Urinary bladder (tissue), 3 donors: ENCODE measurements at regions not wholly inside any gene's neighbourhood (a gene's known extent, or its start where the extent isn't known, plus 50 kb on each side); places are given as distances from the start of the nearest gene placed in this dataset.
"Not testable (repeated sequence)": the region's sequence is repeated elsewhere in the genome, so short reads cannot be mapped to it uniquely, and the experiment has no call there.

Experiments used
- DNase-seq: peaks from one replicate; pipeline ENCODE4 v3.0.0-alpha.2; 2015; ENCODE audit errors: extremely low spot score
- H3K27ac ChIP-seq: one replicate; pipeline ENCODE4 v1.5.1; 2013; ENCODE audit warnings: low read depth, mild to moderate bottlenecking, moderate library complexity
- H3K36me3 ChIP-seq: one replicate; pipeline ENCODE4 v1.6.1; 2013; ENCODE audit warnings: mild to moderate bottlenecking, moderate library complexity; ENCODE audit not compliant: insufficient read depth
- H3K4me1 ChIP-seq: one replicate; pipeline ENCODE4 v1.6.1; 2013; ENCODE audit warnings: mild to moderate bottlenecking, moderate library complexity; ENCODE audit not compliant: insufficient read depth
- H3K4me3 ChIP-seq: one replicate; pipeline ENCODE4 v1.5.1; 2013; ENCODE audit warnings: low read depth, low read length
- WGBS: extraction: QIAGEN DNeasy Blood & Tissue Kit; methylation state at CpG from one replicate; pipeline ENCODE4 v1.1.7; 2013; 5-methylcytosine and 5-hydroxymethylcytosine counted together
- donor health status: healthy with polysubstance abuse.
- donor health status: healthy.

DNA sequence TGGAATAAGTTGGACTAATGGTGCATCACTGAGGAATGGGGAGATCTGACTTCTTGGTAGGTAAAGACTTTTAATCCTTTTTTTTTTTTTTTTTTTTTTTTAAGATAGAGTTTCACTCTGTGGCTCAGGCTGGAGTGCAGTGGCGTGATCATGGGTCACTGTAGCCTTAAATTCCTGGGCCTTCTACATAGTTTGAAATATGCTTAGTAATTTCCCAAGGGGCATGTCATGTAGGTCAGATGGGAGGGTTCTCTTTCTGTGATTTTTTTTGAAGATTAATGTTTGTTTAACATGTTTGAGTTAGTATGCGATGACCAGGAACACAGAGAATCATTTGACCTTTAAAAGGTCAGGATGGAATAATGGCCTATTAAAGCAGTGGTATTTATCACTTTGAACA lies 129.1 kb downstream of the S1PR1 start:
- Histone ChIP-seq H3K4me3 (no peak overlapping the region), H3K27ac (no peak overlapping the region), H3K4me1 (peaks cover 1% of the 10 kb centered on the region), H3K36me3 (no peaks in the 10 kb centered on the region)
- WGBS: 82% methylated on average over 2 of the region's 2 CpGs
- DNase-seq: no peak

DNA sequence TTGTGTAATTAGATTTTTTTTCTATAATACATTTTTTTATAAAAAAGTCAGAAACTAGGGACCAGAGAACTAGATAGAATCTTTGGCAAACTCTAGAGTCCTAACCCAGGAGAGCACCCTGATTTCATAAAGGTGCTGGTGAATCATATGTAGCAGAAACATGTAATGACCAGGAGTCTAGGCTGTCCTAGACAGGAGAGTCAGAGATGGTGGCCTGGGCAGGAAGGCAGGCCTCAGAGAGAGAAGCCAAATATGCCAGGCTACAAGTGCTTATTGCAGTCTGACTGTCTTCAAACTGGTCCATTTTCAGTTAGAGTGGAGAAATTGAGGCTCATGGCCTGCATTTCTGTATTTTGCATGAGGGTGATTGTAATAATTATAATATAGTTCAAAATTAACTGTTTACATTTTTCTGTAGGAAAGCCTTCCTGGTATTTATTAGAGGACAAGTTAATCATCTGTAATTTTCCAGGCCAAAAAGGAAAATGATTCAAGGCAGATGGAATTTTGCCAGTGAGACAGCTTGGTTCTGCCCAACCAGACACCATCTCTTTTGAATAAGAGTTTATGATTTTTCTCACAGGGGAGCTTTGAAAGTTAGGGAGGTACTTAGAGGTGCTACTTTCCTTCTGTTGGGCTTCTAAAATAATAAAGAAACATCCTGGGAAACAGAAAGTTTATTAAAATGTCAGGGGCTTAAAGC lies 129.8 kb downstream of the S1PR1 start:
- no peak for DNase-seq
- H3K27ac ChIP-seq: no peak overlapping the region
- H3K36me3 ChIP-seq: no peaks in the 10 kb centered on the region
- no peak overlapping the region for H3K4me3 ChIP-seq
- peaks cover 1% of the 10 kb centered on the region for H3K4me1 ChIP-seq

DNA sequence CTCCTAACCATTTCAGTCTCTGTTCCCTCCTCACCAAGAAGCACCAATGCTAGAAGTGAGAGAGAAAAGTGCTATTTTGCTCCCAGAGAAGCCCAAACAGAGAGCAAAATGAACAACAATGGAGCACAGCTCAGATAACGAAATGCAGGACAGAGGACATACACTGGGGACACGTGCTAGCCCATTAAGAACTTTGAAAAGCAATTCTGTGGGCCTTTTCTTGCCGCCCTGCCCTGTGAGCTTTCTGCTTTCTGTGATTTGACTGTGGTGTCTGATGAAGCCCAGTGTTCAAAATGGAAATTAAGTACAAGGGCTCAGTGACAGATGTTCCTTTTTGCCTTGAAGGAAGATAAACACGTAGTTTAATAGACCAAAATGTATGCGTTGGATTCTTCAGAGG lies 130.8 kb downstream of the S1PR1 start:
- WGBS: 72% methylated on average over 5 of the region's 5 CpGs
- Histone ChIP-seq H3K4me1 (peaks cover 1% of the 10 kb centered on the region), H3K36me3 (no peaks in the 10 kb centered on the region), H3K4me3 (no peak overlapping the region), H3K27ac (no peak overlapping the region)
- no peak for DNase-seq

DNA sequence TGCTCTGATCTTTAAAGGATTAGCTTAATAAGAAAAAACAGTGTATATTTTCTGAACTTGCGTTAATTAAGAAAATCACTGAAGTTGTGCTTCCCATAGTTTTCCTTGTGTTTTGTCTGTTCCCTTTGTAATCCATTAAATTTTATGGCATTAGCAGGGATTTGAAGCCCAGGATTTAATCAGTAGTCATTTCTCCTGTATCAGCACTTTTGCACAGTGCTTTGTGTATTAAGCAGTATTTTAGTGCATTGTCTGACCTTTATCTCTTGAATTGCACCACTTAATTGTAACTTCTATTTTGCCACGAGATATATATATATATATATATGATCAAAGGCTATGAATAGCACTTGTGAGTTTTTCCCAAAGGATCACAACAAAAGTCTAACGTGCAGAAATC lies 133.7 kb downstream of the S1PR1 start:
- 83% methylated on average over 3 of the region's 3 CpGs for WGBS
- DNase-seq: no peak
- Histone ChIP-seq H3K36me3 (no peaks in the 10 kb centered on the region), H3K4me1 (peaks cover 1% of the 10 kb centered on the region), H3K4me3 (no peak overlapping the region), H3K27ac (no peak overlapping the region)

DNA sequence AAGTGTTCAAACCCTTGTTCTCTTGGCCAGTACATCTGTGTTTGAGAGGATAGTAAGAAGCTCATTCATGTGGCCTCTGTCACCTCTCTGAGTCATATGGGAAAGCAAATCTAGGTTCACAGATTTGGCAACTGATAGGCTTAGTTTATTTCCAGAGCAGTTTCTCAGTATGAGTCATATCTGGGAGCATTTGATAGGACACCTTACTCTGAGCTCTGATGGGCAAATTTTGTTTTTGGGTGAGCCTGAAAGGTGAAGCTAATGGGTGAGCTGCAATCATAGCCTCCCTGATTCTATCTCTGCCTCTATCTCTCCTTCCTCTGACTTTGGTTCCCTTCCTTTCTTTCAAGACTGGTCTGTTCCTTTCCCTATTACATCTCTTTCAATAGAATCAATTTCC lies 134.4 kb downstream of the S1PR1 start:
- no peaks in the 10 kb centered on the region for H3K36me3 ChIP-seq
- H3K27ac ChIP-seq: no peak overlapping the region
- H3K4me3 ChIP-seq: no peak overlapping the region
- peaks cover 1% of the 10 kb centered on the region for H3K4me1 ChIP-seq
- no peak for DNase-seq

DNA sequence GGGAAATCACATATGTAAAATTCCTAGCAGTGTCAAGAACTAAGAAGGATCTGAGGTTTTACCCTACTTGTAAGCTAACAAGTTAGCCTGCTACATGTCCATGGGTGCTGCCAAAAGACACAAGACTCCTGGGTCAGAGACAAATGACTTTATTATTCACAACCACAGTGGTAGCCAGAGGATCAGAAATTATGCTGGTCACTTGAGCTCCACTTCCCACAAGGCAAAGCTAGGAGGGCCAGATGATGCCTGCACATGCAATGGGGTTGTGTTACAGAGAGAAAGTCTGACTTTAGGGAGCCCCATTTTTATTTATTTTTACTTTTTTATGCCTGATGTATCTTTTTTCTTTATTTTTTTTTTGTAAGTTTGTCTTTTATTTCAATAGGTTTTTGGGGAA lies 136.8 kb downstream of the S1PR1 start:
- no peak overlapping the region for H3K4me3 ChIP-seq
- H3K4me1 ChIP-seq: no peaks in the 10 kb centered on the region
- no peak for DNase-seq
- H3K36me3 ChIP-seq: no peaks in the 10 kb centered on the region
- H3K27ac ChIP-seq: no peak overlapping the region

DNA sequence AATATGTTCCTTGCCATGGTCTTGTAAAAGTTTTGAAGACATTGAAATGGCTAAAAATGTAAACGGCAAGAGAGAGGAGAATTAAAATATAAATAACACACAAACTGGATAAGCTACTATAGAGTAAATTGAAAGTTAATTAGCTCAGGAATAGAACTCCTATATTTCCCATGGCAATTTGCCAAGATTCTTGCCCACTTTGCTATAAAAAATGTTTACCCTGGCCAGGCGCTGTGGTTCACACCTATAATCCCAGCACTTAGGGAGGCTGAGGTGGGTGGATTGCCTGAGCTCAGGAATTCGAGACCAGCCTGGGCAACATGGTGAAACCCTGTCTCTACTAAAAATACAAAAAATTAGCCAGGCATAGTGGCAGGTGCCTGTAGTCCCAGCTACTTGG lies 138.6 kb downstream of the S1PR1 start:
- not testable (repeated sequence) for H3K36me3 ChIP-seq, DNase-seq, H3K27ac ChIP-seq, H3K4me3 ChIP-seq, H3K4me1 ChIP-seq
- 78% methylated on average over 3 of the region's 3 CpGs for WGBS

DNA sequence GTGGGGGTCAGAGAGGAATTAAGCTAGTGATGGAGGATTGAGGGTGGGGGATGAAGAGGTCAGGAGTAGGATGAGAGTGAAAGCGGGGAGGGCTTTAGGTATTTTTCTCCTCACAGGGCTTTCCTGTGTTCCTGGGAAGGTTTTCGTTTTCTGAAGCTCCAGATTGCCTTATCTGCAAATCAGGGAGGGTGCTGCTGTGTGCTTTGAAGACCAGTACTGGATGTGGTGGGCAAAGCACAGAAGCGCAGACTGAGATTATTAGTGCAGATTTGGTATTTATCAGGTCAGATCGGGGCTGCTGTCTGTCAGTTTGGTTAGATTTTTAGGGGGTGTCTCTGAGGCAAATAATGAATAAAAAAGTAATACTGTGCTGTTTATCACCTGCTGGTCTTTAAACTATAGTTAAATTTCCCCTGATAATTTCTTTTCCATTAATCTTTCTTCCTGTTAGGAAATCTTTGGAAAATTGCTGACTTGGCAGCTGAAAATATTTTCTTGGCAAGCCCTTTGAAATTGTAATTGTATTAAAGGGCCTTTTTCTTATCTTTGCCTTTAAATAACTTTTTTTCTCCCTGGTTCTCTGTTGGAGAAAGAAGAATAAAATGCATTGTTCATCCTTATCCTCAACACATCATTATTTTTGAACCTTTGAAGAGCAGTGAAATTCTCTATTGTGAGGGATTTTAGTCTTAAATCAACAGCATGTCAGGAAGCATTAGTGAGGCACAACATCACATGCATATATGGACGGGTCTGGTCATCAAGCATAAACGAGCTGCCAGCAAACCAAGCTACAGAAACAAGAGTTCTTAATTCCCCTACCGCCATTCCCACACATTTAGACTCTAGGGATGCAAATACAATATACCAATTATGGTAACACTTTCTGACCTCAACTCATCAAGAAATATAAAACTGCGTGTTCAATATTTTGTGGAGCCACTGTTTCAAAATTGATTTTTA lies 139.6 kb downstream of the S1PR1 start:
- no peak for DNase-seq
- H3K27ac ChIP-seq: no peak overlapping the region
- WGBS: 57% methylated on average over 8 of the region's 8 CpGs
- H3K4me3 ChIP-seq: no peak overlapping the region
- no peaks in the 10 kb centered on the region for H3K36me3 ChIP-seq
- H3K4me1 ChIP-seq: no peaks in the 10 kb centered on the region

DNA sequence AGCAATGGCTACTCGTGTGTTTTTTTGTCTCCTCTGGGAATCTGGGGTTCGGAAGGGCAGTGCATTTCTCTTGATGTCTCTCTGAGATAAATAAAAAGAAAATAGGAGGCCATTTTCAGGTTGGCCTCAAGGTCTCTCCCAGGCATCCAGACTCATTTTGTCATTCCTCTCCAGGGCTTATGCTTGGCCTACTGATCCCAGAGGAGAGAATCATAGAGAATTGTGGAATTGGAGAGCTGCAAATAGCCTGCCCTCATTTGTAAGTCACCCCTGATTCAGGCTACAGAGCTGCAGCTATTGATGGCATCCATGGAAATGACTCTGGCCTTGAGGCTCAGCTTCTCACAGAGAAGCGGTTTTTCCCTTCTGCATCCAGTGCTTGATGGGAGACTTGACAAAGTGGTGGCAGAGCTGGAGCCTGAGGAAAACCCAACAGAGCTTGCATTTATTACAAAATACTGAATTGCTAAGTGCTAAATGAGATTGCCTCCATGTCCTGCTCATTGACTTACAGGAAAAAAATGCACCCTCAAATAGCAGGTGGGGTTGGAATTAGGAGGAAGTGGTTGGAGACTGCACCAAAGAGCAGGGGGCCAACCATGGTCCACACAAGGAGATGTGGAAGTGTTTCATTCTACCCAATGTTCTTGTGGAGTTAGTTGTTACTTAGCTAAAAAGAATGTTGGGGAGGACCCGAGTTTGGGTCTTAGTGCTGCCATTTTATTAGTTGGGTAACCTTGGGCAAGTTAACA lies 140.4 kb downstream of the S1PR1 start:
- H3K36me3 ChIP-seq: no peaks in the 10 kb centered on the region
- H3K4me1 ChIP-seq: no peaks in the 10 kb centered on the region
- no peak overlapping the region for H3K4me3 ChIP-seq
- whole genome bisulfite sequencing: 85% methylated on average over 4 of the region's 4 CpGs
- no peak for DNase-seq
- no peak overlapping the region for H3K27ac ChIP-seq

DNA sequence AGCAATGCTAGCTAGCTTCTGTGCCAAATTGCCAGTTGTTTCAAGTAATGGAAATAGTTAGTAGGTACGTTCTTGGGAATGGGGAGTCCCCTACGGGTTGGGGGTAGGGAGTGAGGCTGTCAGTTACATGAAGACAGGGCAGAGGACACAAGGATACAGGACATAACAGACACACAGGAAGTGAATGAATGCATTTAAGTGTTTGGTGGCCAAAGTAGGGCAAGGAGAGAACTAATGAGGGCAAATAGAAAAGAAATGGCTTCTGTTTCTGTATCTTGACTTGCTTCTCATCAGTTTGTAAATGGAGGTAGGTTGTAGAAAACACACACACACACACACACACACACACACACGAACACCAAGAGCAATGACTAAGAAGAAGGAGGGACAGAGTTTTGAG lies 142.2 kb downstream of the S1PR1 start:
- Histone ChIP-seq H3K4me3 (no peak overlapping the region), H3K27ac (no peak overlapping the region), H3K4me1 (no peaks in the 10 kb centered on the region), H3K36me3 (no peaks in the 10 kb centered on the region)
- 87% methylated on average over 3 of the region's 3 CpGs for WGBS
- DNase-seq: no peak

DNA sequence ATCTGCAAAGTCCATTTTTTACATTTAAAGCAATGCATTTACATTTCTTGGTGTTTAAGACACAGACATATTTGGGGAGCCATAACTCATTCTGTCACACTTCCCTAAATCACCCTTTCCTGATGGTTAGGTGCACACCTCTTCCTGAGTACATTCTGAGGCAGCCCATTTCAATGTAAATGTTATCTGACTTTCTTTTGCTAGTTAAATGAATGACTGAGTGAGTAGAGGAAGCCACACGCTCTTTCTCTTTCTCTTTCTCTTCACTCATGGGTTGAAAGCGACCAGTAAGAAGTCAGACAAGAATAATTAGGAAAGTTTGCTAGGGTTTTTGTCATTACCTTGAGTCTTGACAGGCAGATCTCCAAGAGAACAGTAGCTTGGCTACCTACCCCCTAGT lies 143.1 kb downstream of the S1PR1 start:
- WGBS: 81% methylated on average over 2 of the region's 2 CpGs
- Histone ChIP-seq H3K4me1 (no peaks in the 10 kb centered on the region), H3K27ac (no peak overlapping the region), H3K4me3 (no peak overlapping the region), H3K36me3 (no peaks in the 10 kb centered on the region)
- no peak for DNase-seq

DNA sequence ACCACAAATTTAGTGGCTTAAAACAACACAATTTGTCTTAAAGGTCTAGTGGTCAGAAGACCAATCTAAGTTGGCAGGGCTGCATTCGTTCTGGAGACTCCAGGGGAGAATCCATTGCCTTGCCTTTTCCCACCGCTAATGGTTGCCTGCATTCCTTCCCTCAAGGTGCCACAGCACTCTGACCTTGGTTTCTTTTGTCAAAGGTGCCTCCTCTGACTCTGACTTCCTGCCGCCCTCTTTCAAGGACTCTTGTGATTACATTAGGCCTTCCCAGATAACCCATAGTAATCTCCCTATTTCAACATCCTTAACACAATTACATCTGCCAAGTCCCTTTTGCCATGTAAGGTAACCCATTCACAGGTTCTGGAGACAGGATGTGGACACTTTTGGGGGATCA lies 145.3 kb downstream of the S1PR1 start:
- DNase-seq: no peak
- no peaks in the 10 kb centered on the region for H3K36me3 ChIP-seq
- H3K27ac ChIP-seq: no peak overlapping the region
- 70% methylated on average over 3 of the region's 3 CpGs for WGBS
- no peaks in the 10 kb centered on the region for H3K4me1 ChIP-seq
- no peak overlapping the region for H3K4me3 ChIP-seq

DNA sequence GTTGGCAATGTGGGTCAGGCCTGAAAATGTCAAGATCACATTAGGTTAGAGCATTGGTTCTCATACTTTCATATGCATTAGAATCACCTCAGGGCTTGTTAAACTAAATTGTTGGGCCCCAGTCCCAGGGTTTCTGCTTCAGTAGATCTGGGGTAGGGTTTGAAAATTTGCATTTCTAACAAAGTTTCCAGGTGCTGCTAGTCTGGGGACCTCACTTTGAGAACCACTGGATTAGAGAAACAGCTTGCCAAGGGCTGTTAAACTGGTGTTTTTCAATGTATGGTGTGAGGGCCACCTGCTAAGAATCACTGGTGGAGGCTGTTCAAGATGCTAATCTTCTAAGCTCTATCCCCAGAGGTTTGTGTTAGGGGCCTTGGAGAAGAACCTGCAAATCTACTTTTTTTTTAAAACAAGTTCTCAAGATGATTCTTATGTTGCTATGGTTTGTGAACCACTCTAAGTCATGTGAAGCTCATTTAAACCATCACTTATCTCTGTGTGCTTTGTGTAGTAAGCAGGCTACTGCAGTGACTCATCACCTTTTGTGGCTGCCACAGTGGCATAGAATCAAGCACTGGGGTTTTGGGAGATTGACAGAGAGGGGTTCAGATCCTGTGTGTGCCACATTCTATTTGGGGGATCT lies 152.2 kb downstream of the S1PR1 start:
- no peak for DNase-seq
- H3K4me3 ChIP-seq: no peak overlapping the region
- no peak overlapping the region for H3K27ac ChIP-seq
- no peaks in the 10 kb centered on the region for H3K36me3 ChIP-seq
- H3K4me1 ChIP-seq: no peaks in the 10 kb centered on the region
